GM18870 (cell line): ENCODE measurements at regions not wholly inside any gene's neighbourhood (a gene's known extent, or its start where the extent isn't known, plus 50 kb on each side); places are given as distances from the start of the nearest gene placed in this dataset.
A peak's percentile ranks its signal among the peaks of the same experiment; 100 is the strongest.
"Not testable (repeated sequence)": the region's sequence is repeated elsewhere in the genome, so short reads cannot be mapped to it uniquely, and the experiment has no call there.

Experiments used
- ATAC-seq: cut with Tn5 transposase; IDR thresholded peaks from one replicate; pipeline ENCODE4 v1.9.1; 2021; ENCODE audit warnings: moderate library complexity; ENCODE audit not compliant: unreplicated experiment

- ATAC-seq, result not testable (repeated sequence)
Measured at GRCh38 chr7:97234494-97234893, 117.0 kb downstream of the SDHAF3 start.

- no peak for ATAC-seq
Measured at GRCh38 chr7:97246317-97246716, 128.8 kb downstream of the SDHAF3 start.

GRCh38 chr7:97258187-97258586, 140.7 kb downstream of the SDHAF3 start:
- ATAC-seq, result not testable (repeated sequence)

- ATAC-seq, result no peak
Measured at GRCh38 chr7:97269741-97270140, 152.2 kb downstream of the SDHAF3 start.

- peak; percentile 48 for ATAC-seq
Measured at GRCh38 chr7:97270280-97270679, 152.8 kb downstream of the SDHAF3 start.

- ATAC-seq, result no peak
Measured at GRCh38 chr7:97271619-97272018, 154.1 kb downstream of the SDHAF3 start.

GRCh38 chr7:97272237-97272975, 154.9 kb downstream of the SDHAF3 start:
- peak; percentile 76 for ATAC-seq

- no peak for ATAC-seq
Measured at GRCh38 chr7:97275475-97275874, 158.0 kb downstream of the SDHAF3 start.

GRCh38 chr7:97280950-97281349, 163.5 kb downstream of the SDHAF3 start:
- ATAC-seq, result no peak

GRCh38 chr7:97285348-97285747, 167.8 kb downstream of the SDHAF3 start:
- ATAC-seq, result no peak

- no peak for ATAC-seq
Measured at GRCh38 chr7:97293031-97293430, 175.5 kb downstream of the SDHAF3 start.

GRCh38 chr7:97298561-97298960, 181.1 kb downstream of the SDHAF3 start:
- ATAC-seq, result no peak

GRCh38 chr7:97305589-97305988, 188.1 kb downstream of the SDHAF3 start:
- ATAC-seq, result no peak

GRCh38 chr7:97307521-97308108, 190.1 kb downstream of the SDHAF3 start:
- no peak for ATAC-seq

GRCh38 chr7:97313900-97314299, 196.4 kb downstream of the SDHAF3 start:
- no peak for ATAC-seq

GRCh38 chr7:97317575-97317974, 200.1 kb downstream of the SDHAF3 start:
- ATAC-seq, result no peak

- ATAC-seq, result not testable (repeated sequence)
Measured at GRCh38 chr7:97329871-97330270, 212.4 kb downstream of the SDHAF3 start.

- ATAC-seq, result no peak
Measured at GRCh38 chr7:97337849-97338248, 220.4 kb downstream of the SDHAF3 start.

- ATAC-seq, result no peak
Measured at GRCh38 chr7:97342512-97342911, 225.0 kb downstream of the SDHAF3 start.

GRCh38 chr7:97346349-97346748, 228.9 kb downstream of the SDHAF3 start:
- ATAC-seq, result no peak

- no peak for ATAC-seq
Measured at GRCh38 chr7:97351488-97351887, 234.0 kb downstream of the SDHAF3 start.

GRCh38 chr7:97357459-97357858, 240.0 kb downstream of the SDHAF3 start:
- ATAC-seq, result no peak

- ATAC-seq, result no peak
Measured at GRCh38 chr7:97372882-97373281, 255.4 kb downstream of the SDHAF3 start.
